HepG2 (cell line): ENCODE measurements at regions not wholly inside any gene's neighbourhood (a gene's known extent, or its start where the extent isn't known, plus 50 kb on each side); places are given as distances from the start of the nearest gene placed in this dataset.
"Not testable (repeated sequence)": the region's sequence is repeated elsewhere in the genome, so short reads cannot be mapped to it uniquely, and the experiment has no call there.

ENCODE experiments used
- ATAC-seq: fragments of 200-7000 bp; cut with Tn5 transposase; 3 replicates; pipeline ENCODE4 v1.9.1; 2020; ENCODE audit warnings: mild to moderate bottlenecking, moderate library complexity
- BruUV-seq: library from RNA; stranded (reverse); fragments of 400-500 nt; replicated peaks from 2 replicates; lab custom pipeline; 2021; lab: Mats Ljungman, UMichigan
- CTCF ChIA-PET: fragments of 300-600 bp; formaldehyde crosslinking; extraction: SDS; loops from one replicate; lab custom pipeline; 2021; ENCODE audit warnings: low total read pairs, inconsistent platforms, low intra/inter-chr PET ratio; lab: Yijun Ruan, JAX
- POLR2A ChIA-PET: fragments of 350-600 bp; sonication (Branson Sonifier 250); formaldehyde crosslinking; loops from one replicate; lab custom pipeline; 2020; ENCODE audit warnings: antibody characterized with exemption, inconsistent platforms; lab: Yijun Ruan, JAX
- DNase-seq: peaks from one replicate; pipeline ENCODE4 v3.0.0-alpha.2; 2015; ENCODE audit warnings: low spot score
- FAIRE-seq: peaks from 3 replicates; lab custom pipeline; 2011; peaks lifted over from hg19 to GRCh38; lab: Jason Lieb, UNC
- H2AFZ ChIP-seq: one replicate; pipeline ENCODE4 v1.6.1; 2011; ENCODE audit warnings: low read length, inconsistent platforms
- H3K27ac ChIP-seq: fragments of 300-600 bp; 3 replicates; pipeline ENCODE4 v1.8.0; 2011; ENCODE audit warnings: mixed run types, mild to moderate bottlenecking, mixed read lengths, low read length, inconsistent platforms; ENCODE audit not compliant: insufficient read depth; ENCODE audit errors: extremely low read length
- H3K27me3 ChIP-seq, 2 experiments: fragments of 200-600 bp in 1 of 2; 2 replicates in 1 of 2; 3 replicates in 1 of 2; pipeline versions ENCODE4 v1.6.0 to v1.8.0; 2011; ENCODE audit warnings: low read length in 2 of 2, mild to moderate bottlenecking in 2 of 2, moderate library complexity in 2 of 2, inconsistent platforms in 1 of 2; ENCODE audit not compliant: insufficient read depth in 2 of 2, control insufficient read depth in 1 of 2
- H3K36me3 ChIP-seq, 2 experiments: fragments of 200-600 bp in 1 of 2; replicated peaks in 1 of 2; 2 replicates in 1 of 2; 3 replicates in 1 of 2; pipeline versions ENCODE4 v1.5.1 to v1.8.0; 2011; ENCODE audit warnings: low read length in 2 of 2, inconsistent platforms in 1 of 2; ENCODE audit not compliant: insufficient read depth in 2 of 2, control insufficient read depth in 1 of 2
- H3K4me1 ChIP-seq: 2 replicates; pipeline ENCODE4 v1.5.1; 2012; ENCODE audit warnings: low read length, inconsistent platforms; ENCODE audit not compliant: insufficient read depth
- H3K4me2 ChIP-seq: 2 replicates; pipeline ENCODE4 v1.6.0; 2011; ENCODE audit warnings: low read depth, low read length, inconsistent platforms
- H3K4me3 ChIP-seq, 3 experiments: fragments of 200-600 bp in 1 of 3; sonication (generic), shearing (Covaris generic) in 1 of 3; replicated peaks in 1 of 3; 2 replicates each; pipeline ENCODE4 v1.5.1; 2011 to 2016; ENCODE audit warnings: low read length in 3 of 3, inconsistent platforms in 2 of 3, low read depth in 2 of 3, mild to moderate bottlenecking in 2 of 3, control low read depth in 1 of 3, mixed read lengths in 1 of 3; ENCODE audit not compliant: insufficient read depth in 1 of 3
- H3K79me2 ChIP-seq: one replicate; pipeline ENCODE4 v1.6.1; 2011; ENCODE audit warnings: low read length, inconsistent platforms; ENCODE audit not compliant: insufficient read depth
- H3K9ac ChIP-seq: 2 replicates; pipeline ENCODE4 v1.6.0; 2011; ENCODE audit warnings: mild to moderate bottlenecking, low read depth, low read length, inconsistent platforms; ENCODE audit not compliant: insufficient read depth
- H3K9me3 ChIP-seq: 2 replicates; pipeline ENCODE4 v1.5.1; 2012; ENCODE audit warnings: mild to moderate bottlenecking, low read length
- H4K20me1 ChIP-seq: 2 replicates; pipeline ENCODE4 v1.6.0; 2011; ENCODE audit warnings: inconsistent platforms, mild to moderate bottlenecking, low read length, moderate library complexity; ENCODE audit not compliant: insufficient read depth
- IKZF4 ChIP-seq: sonication (generic); formaldehyde crosslinking; IDR thresholded peaks from 2 replicates; pipeline ENCODE4 v1.5.1; 2020; ENCODE audit warnings: borderline replicate concordance, mild to moderate bottlenecking, low read depth, missing genetic modification reagents; ENCODE audit errors: not compliant biosample characterization
- KLF9 ChIP-seq: IDR thresholded peaks from 2 replicates; pipeline ENCODE4 v1.6.1; 2016; ENCODE audit warnings: low read depth
- MTA3 ChIP-seq: sonication (generic); formaldehyde crosslinking; IDR thresholded peaks from 2 replicates; pipeline ENCODE4 v1.4.0; 2020; ENCODE audit warnings: missing genetic modification reagents
- MTF1 ChIP-seq: sonication (generic); formaldehyde crosslinking; IDR thresholded peaks from 2 replicates; pipeline ENCODE4 v1.5.0; 2020; ENCODE audit warnings: missing genetic modification reagents
- NR2F1 ChIP-seq, 2 experiments: fragments of 450-650 bp in 1 of 2; formaldehyde crosslinking in 1 of 2; IDR thresholded peaks; 2 replicates each; pipeline versions ENCODE4 v1.5.0 to v1.6.1; 2016 to 2020; ENCODE audit warnings: mild to moderate bottlenecking in 1 of 2, missing compliant biosample characterization in 1 of 2, missing genetic modification reagents in 1 of 2, moderate library complexity in 1 of 2
- SNAPC5 ChIP-seq: sonication (generic); formaldehyde crosslinking; IDR thresholded peaks from 2 replicates; pipeline ENCODE4 v1.8.1; 2023; ENCODE audit warnings: mild to moderate bottlenecking, missing genetic modification reagents, borderline replicate concordance
- THAP9 ChIP-seq: sonication (generic); formaldehyde crosslinking; IDR thresholded peaks from 2 replicates; pipeline ENCODE4; 2020; ENCODE audit warnings: missing genetic modification reagents, mild to moderate bottlenecking, borderline replicate concordance
- ZNF691 ChIP-seq: sonication (generic); formaldehyde crosslinking; IDR thresholded peaks from 2 replicates; pipeline ENCODE4 v1.4.0; 2020; ENCODE audit warnings: missing genetic modification reagents, low read depth, mild to moderate bottlenecking, borderline replicate concordance
- WGBS: methylation state at CpG from one replicate; pipeline ENCODE4 v1.1.6; 2017; ENCODE audit warnings: low lambda C conversion rate; 5-methylcytosine and 5-hydroxymethylcytosine counted together
- in situ Hi-C: cut with HindIII; loops from 2 replicates; pipeline ENCODE4 v1.10.0; 2017; ENCODE audit warnings: low pct_unique_long_range_greater_than_20kb; ENCODE audit not compliant: extremely low pct_ligation_motif_present
- intact Hi-C: fragments of 100-400 bp; cut with micrococcal nuclease; formaldehyde crosslinking; loops from one replicate; pipeline ENCODE4 v1.10.0; 2022; ENCODE audit not compliant: unreplicated experiment

- H3K27ac ChIP-seq = no peak overlapping the region
Observed at GRCh38 chr19:28134311-28134710, 1078.6 kb downstream of the UQCRFS1 start.

GRCh38 chr19:28130881-28131280, 1082.1 kb downstream of the UQCRFS1 start:
- in situ Hi-C loops, intact Hi-C loops: not testable (repeated sequence)

More at GRCh38 chr19:28134311-28134710, 1078.6 kb downstream of the UQCRFS1 start:
- no peaks in the 10 kb centered on the region for H3K4me1 ChIP-seq
- ChIA-PET CTCF (no interaction called here), POLR2A (no interaction called here)
- no peak for ATAC-seq
- TF ChIP-seq THAP9 (CRISPR knock-in tag) (no peak), IKZF4 (CRISPR knock-in tag) (no peak), MTA3 (CRISPR knock-in tag) (no peak), NR2F1 (CRISPR knock-in tag; IDR thresholded peaks at IDR 0.05) (no peak), ZNF691 (CRISPR knock-in tag) (no peak), MTF1 (CRISPR knock-in tag) (no peak), KLF9 (CRISPR knock-in tag) (no peak), SNAPC5 (CRISPR knock-in tag) (no peak)
- TF ChIP-seq, all 625 proteins: peak for 0
- no peaks in the 10 kb centered on the region for H4K20me1 ChIP-seq
- no peak for DNase-seq
- H3K79me2 ChIP-seq = no peaks in the 10 kb centered on the region
- FAIRE-seq = no peak
- WGBS = 9% methylated on average over 3 of the region's 3 CpGs
- no peaks in the 10 kb centered on the region for H3K36me3 ChIP-seq
- no peak overlapping the region for H2AFZ ChIP-seq
- no peaks in the 10 kb centered on the region for H3K27me3 ChIP-seq
- in situ Hi-C loops (no loop called here), intact Hi-C loops (no loop called here)
- no peak overlapping the region for H3K4me3 ChIP-seq
- no TSS peak for BruUV-seq
- H3K4me2 ChIP-seq = no peak overlapping the region
- peaks cover 87% of the 10 kb centered on the region for H3K9me3 ChIP-seq
- no peak overlapping the region for H3K9ac ChIP-seq

More at GRCh38 chr19:28130881-28131280, 1082.1 kb downstream of the UQCRFS1 start:
- H3K79me2 ChIP-seq, H3K4me1 ChIP-seq, H4K20me1 ChIP-seq, ATAC-seq, H3K9ac ChIP-seq, H2AFZ ChIP-seq, H3K4me3 ChIP-seq, H3K4me2 ChIP-seq, H3K36me3 ChIP-seq, H3K27me3 ChIP-seq, H3K27ac ChIP-seq, BruUV-seq, CTCF ChIA-PET, DNase-seq, FAIRE-seq, POLR2A ChIA-PET: not testable (repeated sequence)
- WGBS = 45% methylated on average over 4 of the region's 8 CpGs
- H3K9me3 ChIP-seq = peaks cover 88% of the 10 kb centered on the region
